NCI-H345 treated with DMSO at 0.1 percent for 48 hours (cell line): ENCODE measurements at regions not wholly inside any gene's neighbourhood (a gene's known extent, or its start where the extent isn't known, plus 50 kb on each side); places are given as distances from the start of the nearest gene placed in this dataset.

Source experiments
- DNase-seq: peaks from one replicate; lab custom pipeline; 2025; ENCODE audit not compliant: unreplicated experiment; lab: John Stamatoyannopoulos, UW

DNA sequence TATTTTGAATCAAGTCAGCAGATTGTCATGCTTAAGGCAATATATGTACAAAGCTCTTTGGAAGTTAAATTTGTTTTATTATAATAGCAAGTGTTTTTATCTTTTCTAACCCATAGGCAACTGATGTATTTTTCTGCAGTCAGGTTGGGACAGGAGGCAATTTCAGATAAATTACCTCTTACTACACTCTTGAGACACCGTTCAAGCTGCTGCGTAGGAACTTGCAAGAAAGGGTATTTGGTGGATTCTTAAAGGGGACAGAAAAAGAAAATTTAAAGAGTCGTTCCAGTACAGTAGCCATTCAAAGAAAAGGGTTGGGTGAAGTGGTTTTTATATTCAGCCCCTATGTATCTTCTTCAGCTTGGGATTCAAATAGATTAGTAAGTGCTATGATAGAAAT lies 112.4 kb upstream of the APC start:
- DNase-seq = no peak

- DNase-seq = no peak
Observed at GRCh38 chr5:112625689-112626438, 111.8 kb upstream of the APC start.

- DNase-seq = no peak
Observed at GRCh38 chr5:112626715-112627114, 111.0 kb upstream of the APC start.

DNA sequence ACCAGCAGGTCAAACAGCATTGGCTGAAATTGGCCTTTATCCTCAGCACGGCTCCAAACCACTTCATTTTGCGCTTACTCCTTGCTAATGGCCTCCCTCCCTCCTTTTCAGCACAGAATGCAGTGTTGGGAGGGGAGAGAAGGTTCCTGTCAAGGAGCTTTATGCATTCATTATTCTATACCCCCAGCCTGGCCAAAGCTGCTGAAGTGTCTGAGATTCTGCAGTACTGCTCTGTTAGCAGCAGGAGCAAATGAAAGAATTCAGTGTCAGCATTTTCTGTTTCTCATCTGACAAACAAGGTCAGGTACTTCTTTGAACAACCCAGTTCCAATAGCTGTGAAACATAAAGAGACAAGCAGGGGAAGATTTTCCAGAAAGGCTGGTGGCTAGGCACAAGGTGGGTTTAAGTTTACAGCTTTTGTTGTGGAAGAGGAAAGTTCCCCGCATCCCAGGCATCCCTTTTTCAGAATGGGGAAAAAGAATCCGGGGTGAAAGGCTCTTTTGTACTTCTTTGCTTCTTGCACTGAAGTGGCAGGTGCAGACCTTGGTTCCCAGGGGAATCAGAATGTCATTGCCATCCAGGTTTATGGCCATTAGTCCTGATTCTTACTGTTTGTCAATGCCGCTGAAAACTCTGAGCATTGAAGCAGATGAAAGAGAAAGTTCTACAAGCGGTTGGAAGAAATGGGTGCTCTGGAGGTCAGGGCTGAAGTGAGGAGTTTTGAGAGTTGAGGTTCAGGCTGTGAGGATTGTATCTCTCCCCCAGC lies 109.3 kb upstream of the APC start:
- DNase-seq = no peak

DNA sequence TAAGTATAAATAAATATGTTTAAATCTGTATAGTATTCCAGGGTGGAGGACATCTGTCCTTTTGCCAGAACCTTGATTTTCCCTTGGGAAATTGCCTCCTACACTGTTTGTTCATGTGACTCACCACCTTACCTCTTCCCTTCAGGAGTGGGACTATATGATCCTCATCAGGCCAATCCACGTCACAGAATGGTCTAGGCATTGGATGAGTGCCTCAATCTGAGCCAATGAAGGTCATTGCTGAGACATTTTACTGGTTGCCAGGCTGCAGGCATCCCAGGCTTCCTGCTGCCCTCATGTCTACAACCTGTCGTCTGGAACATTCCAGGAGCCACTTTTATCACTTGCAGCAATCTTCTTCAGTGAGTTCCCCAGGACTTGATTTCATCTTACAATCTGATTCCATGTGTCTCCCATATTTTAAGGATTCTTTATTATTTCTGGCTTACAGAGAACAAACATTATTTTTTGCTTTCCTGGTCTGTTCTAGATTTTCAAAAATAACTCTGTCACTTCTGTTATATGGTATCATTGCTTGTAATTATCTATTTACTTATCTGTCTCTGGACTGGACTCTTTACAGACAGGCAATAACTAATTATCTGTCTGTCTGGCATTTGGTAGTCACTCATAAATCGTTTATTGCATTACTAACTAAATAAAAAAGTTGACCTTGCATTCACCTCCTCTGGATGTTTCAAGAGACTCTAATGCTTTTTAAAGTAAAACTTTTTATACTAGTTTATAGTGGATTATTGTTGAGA lies 107.3 kb upstream of the APC start:
- no peak for DNase-seq

DNA sequence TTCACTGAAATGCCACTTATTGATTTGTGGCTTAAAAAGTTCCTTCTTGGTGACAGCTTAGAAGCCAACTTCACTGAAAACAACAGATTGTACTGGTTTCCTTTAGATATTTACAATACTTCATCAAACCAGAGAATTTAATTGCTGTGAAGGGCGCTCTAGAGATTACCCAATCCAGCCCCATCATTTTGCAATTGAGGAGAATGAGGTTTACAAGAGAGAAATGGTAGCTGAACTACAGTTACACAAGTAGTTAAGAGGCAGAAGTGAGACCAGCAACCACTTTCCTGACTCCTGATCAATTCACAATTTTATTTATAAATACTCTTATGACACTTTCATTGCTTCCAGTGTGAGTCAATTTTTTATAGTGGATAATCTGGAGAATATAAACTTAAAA lies 103.5 kb upstream of the APC start:
- no peak for DNase-seq

DNA sequence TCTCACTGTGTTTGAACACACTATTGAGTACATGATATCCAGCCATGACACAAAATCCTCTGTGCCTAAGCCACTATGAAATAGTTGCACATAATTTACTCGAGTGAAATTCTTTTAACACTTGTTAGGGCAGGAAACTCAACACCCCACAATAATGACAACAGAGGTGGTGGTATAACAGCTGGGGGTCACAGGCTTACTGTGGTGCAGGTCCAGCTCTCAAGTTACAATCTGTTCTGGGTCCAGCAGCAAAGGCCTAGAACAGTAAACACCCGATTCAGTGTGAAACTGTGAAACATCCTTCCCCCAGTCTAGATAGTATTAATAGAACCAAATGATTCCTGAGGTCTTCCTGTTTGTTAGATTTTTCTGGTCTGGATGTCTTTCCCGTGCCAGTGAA lies 102.9 kb upstream of the APC start:
- DNase-seq = no peak

GRCh38 chr5:112635276-112635675 lies 102.4 kb upstream of the APC start:
- no peak for DNase-seq

DNA sequence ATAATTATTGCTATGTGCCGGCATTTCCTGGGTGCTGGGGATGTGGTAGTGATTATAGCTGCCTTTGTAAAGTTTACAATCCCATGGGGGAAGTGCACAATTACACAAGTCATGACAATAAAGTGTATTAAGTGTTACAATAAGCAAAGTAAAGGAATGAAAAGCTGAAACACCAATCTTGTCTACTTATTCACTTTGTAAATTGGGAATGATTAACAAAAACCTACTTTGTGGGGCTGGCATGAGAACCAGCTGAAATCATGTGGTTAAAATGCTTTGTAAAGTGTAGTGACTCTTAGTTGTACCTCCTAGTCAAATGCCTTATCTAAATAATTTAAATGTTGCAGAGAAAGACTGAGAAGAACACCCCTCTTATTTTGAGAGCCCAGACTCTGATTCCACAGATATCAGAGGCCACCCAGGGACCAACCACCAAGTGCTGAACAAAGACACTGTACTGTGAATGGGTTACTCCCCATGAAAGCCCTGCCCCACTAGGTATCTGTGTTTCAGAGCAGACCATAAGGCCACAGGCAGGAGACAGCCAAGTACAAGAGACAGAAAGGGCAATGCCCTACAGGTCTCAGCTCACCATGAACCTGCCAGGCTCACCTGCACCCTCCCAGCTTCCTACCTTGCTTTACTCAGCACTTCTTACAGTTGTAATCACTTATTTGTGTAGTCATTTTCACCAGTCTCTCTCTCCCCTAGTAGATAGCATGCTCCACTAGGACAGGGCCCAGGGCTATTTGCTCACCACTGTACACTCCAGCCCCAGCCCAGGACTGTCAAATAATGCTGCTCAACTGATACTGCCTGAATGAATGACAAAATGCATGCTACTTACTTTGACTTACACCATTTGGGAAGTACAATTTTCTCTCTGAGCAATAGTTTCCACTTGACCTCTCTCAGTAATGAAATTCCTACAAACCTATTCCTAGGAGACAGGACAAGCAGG lies 101.6 kb upstream of the APC start:
- no peak for DNase-seq

DNA sequence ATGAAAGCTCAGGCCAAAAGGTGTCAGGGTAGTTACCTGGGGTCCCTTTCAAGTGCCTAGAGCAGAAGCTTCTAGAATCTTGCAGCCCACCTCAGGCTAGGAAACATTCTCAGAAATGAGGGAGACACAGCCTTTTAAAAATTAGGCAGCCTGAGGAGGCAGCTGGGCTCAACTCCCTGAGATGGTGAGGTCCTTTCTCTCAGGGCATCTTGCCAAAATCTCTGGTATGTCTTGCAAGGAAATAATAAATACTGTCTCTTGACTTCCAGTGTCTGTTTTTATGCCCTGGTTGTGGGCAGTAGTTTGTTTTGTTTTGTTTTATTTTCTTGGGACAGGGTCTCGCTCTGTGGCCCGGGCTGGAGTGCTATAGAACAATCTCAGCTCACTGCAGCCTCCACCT lies 100.9 kb upstream of the APC start:
- DNase-seq = no peak

DNA sequence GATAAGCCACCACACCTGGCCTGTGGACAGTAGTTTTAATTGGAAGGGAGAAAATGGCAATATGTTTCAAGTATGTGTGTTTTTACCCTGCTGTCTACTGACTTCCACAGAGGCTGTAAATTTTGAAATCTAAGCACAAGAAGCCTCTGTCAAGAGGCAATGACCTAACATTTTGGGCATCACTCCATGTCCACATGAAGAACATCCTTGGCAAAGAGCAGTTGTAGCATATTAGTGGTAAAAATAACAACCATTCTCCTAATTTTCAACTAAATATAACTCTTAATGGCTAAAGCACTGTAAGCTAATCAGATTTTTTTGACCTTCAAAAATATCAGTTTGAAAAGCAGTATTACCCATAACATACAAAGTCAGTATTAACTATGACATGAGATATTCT lies 100.3 kb upstream of the APC start:
- no peak for DNase-seq

GRCh38 chr5:112640546-112640945 lies 97.1 kb upstream of the APC start:
- DNase-seq = no peak

DNA sequence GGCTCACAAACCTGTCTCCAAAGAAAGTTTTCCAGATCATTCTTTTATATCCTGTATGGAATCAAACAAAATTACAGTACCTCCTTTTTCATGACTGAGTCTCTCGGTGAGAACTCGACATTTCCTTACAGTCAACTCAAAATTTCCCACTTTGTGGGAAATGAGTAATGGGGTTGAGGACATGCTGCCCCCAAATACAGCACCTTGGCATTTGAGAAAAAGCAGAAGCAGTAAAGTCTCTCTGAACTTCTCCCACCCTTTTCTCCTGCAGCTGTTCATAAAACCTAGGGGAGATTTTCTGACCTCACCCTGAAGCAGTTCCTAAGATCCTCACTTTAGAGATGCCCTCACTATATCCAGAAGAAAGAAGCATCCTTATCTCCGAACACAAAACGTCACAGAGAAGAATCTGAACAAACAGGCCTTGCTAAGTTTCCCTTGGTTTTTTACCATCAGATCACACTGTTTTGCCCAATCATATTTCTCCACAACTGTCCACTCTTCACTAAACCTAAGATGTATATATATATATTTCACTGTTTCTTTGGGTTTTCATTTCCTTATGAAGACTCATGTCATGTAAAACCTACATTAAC lies 96.1 kb upstream of the APC start:
- no peak for DNase-seq

GRCh38 chr5:112642885-112643284 lies 94.8 kb upstream of the APC start:
- no peak for DNase-seq

DNA sequence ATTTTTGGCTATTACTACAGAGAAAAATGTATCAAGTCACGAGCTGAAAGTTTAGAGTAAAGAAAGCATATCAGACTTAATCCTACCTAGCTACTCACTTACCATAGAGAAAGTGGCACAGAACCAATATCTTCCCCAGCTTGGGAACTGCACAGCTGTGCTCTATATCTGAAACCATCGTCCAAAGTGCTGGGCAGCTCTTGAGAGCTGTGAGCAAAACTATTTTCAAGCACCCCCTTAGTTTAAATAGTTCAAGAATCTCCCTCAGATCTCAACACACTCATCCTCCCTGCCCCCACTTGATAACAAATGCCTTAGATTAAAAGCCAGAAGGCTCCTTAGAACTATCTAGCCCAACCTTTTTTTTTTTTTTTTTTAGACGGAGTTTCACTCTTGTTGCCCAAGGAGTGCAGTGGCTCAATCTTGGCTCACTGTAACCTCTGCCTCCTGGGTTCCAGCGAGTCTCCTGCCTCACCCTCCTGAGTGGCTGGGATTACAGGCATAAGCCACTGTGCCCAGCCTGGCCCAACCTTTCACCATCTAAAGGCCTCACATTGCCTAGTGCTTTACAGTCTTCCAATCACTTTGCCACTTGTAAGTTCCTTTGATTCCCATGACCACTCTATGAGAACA lies 94.2 kb upstream of the APC start:
- no peak for DNase-seq

GRCh38 chr5:112646139-112646936 lies 91.3 kb upstream of the APC start:
- DNase-seq = no peak

- DNase-seq = no peak
Observed at GRCh38 chr5:112647428-112647827, 90.3 kb upstream of the APC start.

GRCh38 chr5:112648264-112648663 lies 89.4 kb upstream of the APC start:
- no peak for DNase-seq

- no peak for DNase-seq
Observed at GRCh38 chr5:112649882-112650281, 87.8 kb upstream of the APC start.
